LNCaP clone FGC (cell line): ENCODE measurements at regions not wholly inside any gene's neighbourhood (a gene's known extent, or its start where the extent isn't known, plus 50 kb on each side); places are given as distances from the start of the nearest gene placed in this dataset.

ENCODE experiments used
- DNase-seq: peaks from one replicate; pipeline ENCODE4 v3.0.0-alpha.2; 2011; ENCODE audit warnings: low read depth
- H3K4me3 ChIP-seq: 2 replicates; pipeline ENCODE4 v1.5.1; 2011; ENCODE audit warnings: mild to moderate bottlenecking, low read depth, low read length, control low read depth
- TF ChIP-seq, protein P1 (sequence below): IDR thresholded peaks from 2 replicates; pipeline ENCODE4 v1.5.1; 2012; ENCODE audit warnings: mild to moderate bottlenecking; ENCODE audit not compliant: control insufficient read depth, insufficient read depth; ENCODE audit errors: extremely low read depth

DNA sequence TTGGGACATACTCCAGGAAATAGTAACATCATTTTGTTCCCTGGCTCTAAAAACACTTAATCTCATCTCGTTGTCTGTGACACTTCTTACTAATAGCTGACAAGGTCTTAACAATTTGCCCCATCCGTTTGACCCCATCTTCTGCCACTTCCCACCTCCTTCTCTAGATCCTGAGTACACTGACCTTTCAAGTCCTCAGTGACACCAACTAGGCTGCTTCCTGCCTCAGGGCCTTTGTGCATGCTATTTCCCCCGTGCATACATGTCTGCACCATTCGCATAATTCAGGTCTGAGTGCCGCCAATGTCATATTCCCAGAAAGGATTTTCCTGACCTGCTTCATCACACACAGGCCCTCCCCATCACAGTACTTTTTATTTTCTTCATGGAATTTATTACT is 70.6 kb upstream of the CCND2 start:
- TF ChIP-seq, protein P1, sequence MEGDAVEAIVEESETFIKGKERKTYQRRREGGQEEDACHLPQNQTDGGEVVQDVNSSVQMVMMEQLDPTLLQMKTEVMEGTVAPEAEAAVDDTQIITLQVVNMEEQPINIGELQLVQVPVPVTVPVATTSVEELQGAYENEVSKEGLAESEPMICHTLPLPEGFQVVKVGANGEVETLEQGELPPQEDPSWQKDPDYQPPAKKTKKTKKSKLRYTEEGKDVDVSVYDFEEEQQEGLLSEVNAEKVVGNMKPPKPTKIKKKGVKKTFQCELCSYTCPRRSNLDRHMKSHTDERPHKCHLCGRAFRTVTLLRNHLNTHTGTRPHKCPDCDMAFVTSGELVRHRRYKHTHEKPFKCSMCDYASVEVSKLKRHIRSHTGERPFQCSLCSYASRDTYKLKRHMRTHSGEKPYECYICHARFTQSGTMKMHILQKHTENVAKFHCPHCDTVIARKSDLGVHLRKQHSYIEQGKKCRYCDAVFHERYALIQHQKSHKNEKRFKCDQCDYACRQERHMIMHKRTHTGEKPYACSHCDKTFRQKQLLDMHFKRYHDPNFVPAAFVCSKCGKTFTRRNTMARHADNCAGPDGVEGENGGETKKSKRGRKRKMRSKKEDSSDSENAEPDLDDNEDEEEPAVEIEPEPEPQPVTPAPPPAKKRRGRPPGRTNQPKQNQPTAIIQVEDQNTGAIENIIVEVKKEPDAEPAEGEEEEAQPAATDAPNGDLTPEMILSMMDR: no peak
- H3K4me3 ChIP-seq: no peak overlapping the region
- no peak for DNase-seq

DNA sequence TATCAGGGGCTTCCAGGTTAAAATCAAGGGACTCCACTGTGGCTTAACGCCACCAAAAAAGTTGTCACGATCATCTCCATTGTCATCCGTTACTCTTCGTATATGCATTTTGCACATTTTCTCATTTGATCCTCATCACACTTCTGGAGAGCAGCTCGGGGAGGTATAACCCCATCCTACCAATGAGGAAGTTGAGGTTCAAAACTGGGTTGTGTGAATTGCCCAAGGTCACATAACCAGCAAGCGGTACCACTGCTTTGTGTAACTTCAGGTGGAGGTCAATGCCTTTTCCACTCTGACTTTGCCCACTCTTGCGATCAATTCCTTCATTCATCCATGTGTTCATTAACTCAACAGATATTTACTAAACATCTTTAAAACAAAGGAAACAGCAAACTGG is 71.1 kb upstream of the CCND2 start:
- no peak overlapping the region for H3K4me3 ChIP-seq
- TF ChIP-seq, protein P1: no peak
- DNase-seq: no peak

DNA sequence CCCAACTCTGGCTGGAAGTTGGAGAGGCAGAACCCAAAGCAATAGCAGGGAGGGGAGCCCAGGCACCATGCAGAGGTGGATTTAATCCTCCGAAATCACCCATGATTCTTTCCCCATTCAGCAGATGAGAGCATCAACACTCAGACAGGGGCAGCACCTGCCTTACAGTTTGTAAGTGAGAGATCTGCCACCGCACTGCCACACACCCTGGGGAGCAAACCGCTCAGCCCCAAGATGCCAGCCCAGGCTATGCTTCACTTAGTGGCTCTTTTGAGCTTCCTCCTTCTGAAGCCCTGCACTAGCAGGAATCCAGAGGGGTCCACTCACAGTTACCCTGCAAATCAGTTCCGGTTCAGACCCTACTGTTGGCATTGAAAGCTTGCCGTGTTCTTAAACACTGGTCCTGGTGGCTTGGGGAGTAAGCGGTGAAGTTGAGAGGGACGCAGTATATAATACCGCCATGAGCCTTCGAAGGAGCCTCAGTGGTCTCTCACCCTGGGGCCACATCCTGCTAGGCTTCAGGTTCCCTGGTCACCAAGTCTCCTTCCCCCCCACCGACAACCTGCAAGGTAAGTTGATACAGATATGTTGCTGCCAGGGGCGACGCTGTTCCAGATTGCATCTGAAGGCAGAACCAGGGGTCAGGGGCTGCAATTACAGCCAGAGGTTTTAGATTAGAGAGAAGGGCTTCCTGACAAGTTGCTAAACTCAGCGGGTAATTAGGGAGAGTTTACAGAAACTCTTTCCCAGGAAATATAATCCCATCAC is 72.0 kb upstream of the CCND2 start:
- no peak overlapping the region for H3K4me3 ChIP-seq
- TF ChIP-seq, protein P1: no peak
- no peak for DNase-seq

DNA sequence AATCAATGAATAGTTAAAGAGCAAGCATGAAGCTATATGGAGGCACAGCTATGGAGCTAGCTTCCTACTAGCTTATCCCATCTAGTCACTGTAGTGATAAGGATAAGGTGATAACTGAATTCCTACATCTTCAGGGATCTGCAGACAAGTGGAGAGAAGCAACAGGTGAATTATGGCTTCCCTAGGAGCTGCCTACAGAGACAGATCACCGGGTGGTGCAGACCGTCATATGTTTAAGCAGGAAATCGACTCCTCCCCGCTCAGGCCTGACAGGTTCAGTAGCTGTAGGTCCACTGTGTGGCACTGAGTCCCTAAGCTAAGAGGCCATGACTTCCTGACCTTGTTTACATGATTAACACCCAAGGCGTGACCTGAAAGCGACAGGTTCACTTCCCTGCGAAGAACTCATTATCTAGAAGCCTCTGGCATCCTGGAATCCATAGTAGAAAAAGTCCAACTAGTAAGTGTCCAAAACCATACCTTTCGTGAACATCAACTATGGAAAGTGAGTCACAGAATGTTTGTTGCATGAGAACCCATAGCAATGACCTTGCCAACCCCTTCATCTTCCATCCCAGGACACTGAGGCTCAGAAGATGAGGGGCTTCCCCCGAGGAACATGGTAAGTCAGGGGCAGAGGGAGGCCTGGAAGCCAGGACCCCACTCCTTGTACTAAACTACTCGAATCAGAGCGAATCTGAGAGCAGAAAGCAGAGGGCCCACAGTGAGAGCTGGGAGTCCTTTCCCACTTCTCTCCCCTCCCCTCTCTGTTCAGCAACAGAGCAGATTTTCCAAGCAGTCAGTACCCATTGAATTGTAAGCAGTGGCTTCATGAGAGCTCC is 75.4 kb upstream of the CCND2 start:
- DNase-seq: no peak
- TF ChIP-seq, protein P1: no peak
- no peak overlapping the region for H3K4me3 ChIP-seq

DNA sequence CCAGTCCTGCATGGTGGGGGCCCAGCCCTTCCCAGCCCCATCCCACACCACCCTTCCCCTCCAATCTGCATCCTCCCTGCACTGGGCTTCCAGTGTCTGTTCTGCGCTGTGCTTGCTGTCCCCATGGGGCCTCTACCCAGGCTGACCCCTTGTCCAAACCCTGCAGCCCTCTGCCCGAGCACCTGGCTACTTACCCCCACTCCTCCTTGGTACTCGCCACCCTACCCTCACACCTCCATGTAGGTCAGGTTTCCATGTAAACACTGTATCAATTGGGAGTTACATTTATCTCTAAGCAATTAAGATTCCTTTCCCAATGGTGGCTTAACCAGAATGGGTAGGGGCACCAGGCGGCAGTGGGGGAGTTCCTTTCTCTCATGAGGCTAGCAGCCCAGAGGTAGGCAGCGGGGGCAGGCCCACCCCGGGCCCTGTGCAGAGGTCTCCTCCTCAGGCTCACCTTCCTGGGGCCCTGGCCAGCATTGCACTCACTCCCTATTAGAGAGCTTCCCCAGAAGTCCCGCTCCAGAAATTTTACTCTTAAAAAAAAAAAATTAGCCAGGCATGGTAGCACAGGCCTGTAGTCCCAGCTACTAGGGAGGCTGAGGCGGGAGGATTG is 76.6 kb upstream of the CCND2 start:
- H3K4me3 ChIP-seq: no peak overlapping the region
- no peak for DNase-seq
- TF ChIP-seq, protein P1: no peak

DNA sequence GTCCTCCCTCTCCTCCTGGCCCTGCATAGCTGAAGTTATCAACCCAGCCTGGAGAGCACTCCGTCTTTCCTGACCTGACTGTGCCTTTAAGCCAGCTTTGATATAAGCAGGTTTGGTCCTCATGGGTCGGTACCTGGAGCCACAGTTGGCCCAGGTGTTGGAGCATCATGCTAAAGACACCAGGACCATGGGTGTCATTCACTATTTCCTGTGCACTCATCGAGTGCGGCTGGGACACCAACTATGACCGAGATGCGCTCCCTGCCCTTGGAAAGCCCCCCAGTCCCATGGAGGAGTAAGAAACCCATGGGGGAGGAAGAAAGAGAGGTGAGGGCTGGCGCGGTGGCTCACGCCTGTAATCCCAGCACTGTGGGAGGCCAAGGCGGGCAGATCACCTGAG is 78.9 kb upstream of the CCND2 start:
- TF ChIP-seq, protein P1: no peak
- no peak for DNase-seq
- no peak overlapping the region for H3K4me3 ChIP-seq
